Right lobe of liver (tissue), 6 donors: ENCODE measurements at regions not wholly inside any gene's neighbourhood (a gene's known extent, or its start where the extent isn't known, plus 50 kb on each side); places are given as distances from the start of the nearest gene placed in this dataset.

ENCODE experiments used
- ATAC-seq, 4 donors: fragments of 200-7000 bp; cut with Tn5 transposase; one replicate each; pipeline ENCODE4 v1.9.1; 2020; ENCODE audit warnings: mild to moderate bottlenecking in 4 of 4, moderate library complexity in 4 of 4
- DNase-seq, 3 donors: peaks; one replicate each; pipeline ENCODE4 v3.0.0-alpha.2; 2020
- H3K27ac ChIP-seq, 3 donors: fragments of 200-600 bp; one replicate each; pipeline ENCODE4 v1.8.0; 2022
- H3K27me3 ChIP-seq, 2 donors: fragments of 200-600 bp; one replicate each; pipeline ENCODE4 v1.8.0; 2022
- H3K36me3 ChIP-seq, 4 donors: fragments of 200-600 bp; sonication (generic) in 1 of 4; one replicate each; pipeline versions ENCODE4 v1.5.1 to v1.8.0; 2017 to 2022; ENCODE audit warnings: control low read depth in 1 of 4
- H3K4me1 ChIP-seq, 4 donors: fragments of 200-600 bp; sonication (generic) in 1 of 4; one replicate each; pipeline versions ENCODE4 v1.5.1 to v1.8.0; 2017 to 2022; ENCODE audit warnings: control low read depth in 1 of 4
- H3K4me3 ChIP-seq, 3 donors: fragments of 200-600 bp; one replicate each; pipeline ENCODE4 v1.8.0; 2022
- H3K9me3 ChIP-seq, 4 donors: fragments of 200-600 bp; sonication (generic) in 1 of 4; one replicate each; pipeline versions ENCODE4 v1.5.1 to v1.8.0; 2017 to 2022; ENCODE audit warnings: control low read depth in 1 of 4
- CTCF ChIP-seq, 4 donors: fragments of 200-600 bp in 3 of 4; fragments of 450-650 bp in 1 of 4; IDR thresholded peaks; one replicate each; pipeline versions ENCODE4 v1.5.1 to v1.8.0; 2016 to 2022; ENCODE audit warnings: antibody characterized with exemption in 4 of 4, mild to moderate bottlenecking in 2 of 4
- POLR2A ChIP-seq: fragments of 450-650 bp; IDR thresholded peaks from one replicate; pipeline ENCODE4 v1.6.1; 2017; ENCODE audit warnings: antibody characterized with exemption, mild to moderate bottlenecking
- WGBS: methylation state at CpG from one replicate; pipeline ENCODE4 v1.1.6; 2018; ENCODE audit warnings: low coverage, low lambda C conversion rate; ENCODE audit not compliant: insufficient coverage; ENCODE audit errors: missing lambda C conversion rate; 5-methylcytosine and 5-hydroxymethylcytosine counted together
- intact Hi-C, 2 donors: fragments of 100-400 bp; cut with DNase I; formaldehyde crosslinking; loops; one replicate each; pipeline versions ENCODE4 v1.11.2 to v1.14.1; 2022
- donor health status: DM: no; HTN: yes; CAD: no.
- donor health status: DM: no; HTN: no; CAD: no.
- donor health status: DM: no; HTN: no; CAD: no.
- donor health status: DM: no; HTN: yes; CAD: no.
- donor health status: DM: no; HTN: yes; CAD: no.

- DNase-seq (no peak), ATAC-seq (no peak)
Observed at GRCh38 chrX:76026292-76026691, 146.6 kb upstream of the PBDC1 start.

GRCh38 chrX:76026751-76027150 is 146.1 kb upstream of the PBDC1 start:
- Histone ChIP-seq H3K4me1 (no peaks in the 10 kb centered on the region), H3K9me3 (no peaks in the 10 kb centered on the region), H3K27me3 (peaks cover 0 to 3% of the 10 kb centered on the region in 2 donors), H3K36me3 (no peaks in the 10 kb centered on the region), H3K4me3 (no peak overlapping the region), H3K27ac (no peak overlapping the region)
- intact Hi-C loops: no loop called here
- 77% methylated on average over 2 of the region's 3 CpGs for WGBS
- ATAC-seq (no peak), DNase-seq (no peak)
- TF ChIP-seq POLR2A (no peak), CTCF (IDR thresholded peaks at IDR 0.05) (no peak)

More at GRCh38 chrX:76026292-76026691, 146.6 kb upstream of the PBDC1 start:
- 40% methylated on average over 1 of the region's 7 CpGs for WGBS
- Histone ChIP-seq H3K27me3 (peaks cover 0 to 3% of the 10 kb centered on the region in 2 donors), H3K4me1 (no peaks in the 10 kb centered on the region), H3K36me3 (no peaks in the 10 kb centered on the region), H3K9me3 (no peaks in the 10 kb centered on the region), H3K27ac (no peak overlapping the region), H3K4me3 (no peak overlapping the region)
- intact Hi-C loops: no loop called here
- TF ChIP-seq POLR2A: no peak
- no peak for TF ChIP-seq CTCF (IDR thresholded peaks at IDR 0.05)

- Histone ChIP-seq H3K4me1 (no peaks in the 10 kb centered on the region), H3K4me3 (no peak overlapping the region), H3K36me3 (no peaks in the 10 kb centered on the region), H3K27ac (no peak overlapping the region), H3K9me3 (no peaks in the 10 kb centered on the region), H3K27me3 (peaks cover 0 to 3% of the 10 kb centered on the region in 2 donors)
- ATAC-seq (no peak), DNase-seq (no peak)
- intact Hi-C loops: no loop called here
- WGBS: 86% methylated on average over 8 of the region's 27 CpGs
- no peak for TF ChIP-seq POLR2A
- no peak for TF ChIP-seq CTCF (IDR thresholded peaks at IDR 0.05)
Observed at GRCh38 chrX:76029385-76029784, 143.5 kb upstream of the PBDC1 start.

GRCh38 chrX:76064825-76065224 is 108.0 kb upstream of the PBDC1 start:
- peaks cover 0 to 11% of the 10 kb centered on the region in 2 donors for H3K27me3 ChIP-seq
- TF ChIP-seq CTCF (IDR thresholded peaks at IDR 0.05) (no peak), POLR2A (no peak)
- ATAC-seq: no peak
- H3K9me3 ChIP-seq: no peaks in the 10 kb centered on the region
- DNase-seq: no peak
- no peak overlapping the region for H3K4me3 ChIP-seq
- H3K4me1 ChIP-seq: no peaks in the 10 kb centered on the region
- 7% methylated on average over 1 of the region's 1 CpG for WGBS
- no peak overlapping the region for H3K27ac ChIP-seq
- H3K36me3 ChIP-seq: no peaks in the 10 kb centered on the region
- intact Hi-C loops: no loop called here

GRCh38 chrX:76076124-76076523 is 96.7 kb upstream of the PBDC1 start:
- H3K9me3 ChIP-seq: peaks cover 0 to 4% (median 0%) of the 10 kb centered on the region in 4 donors
- H3K36me3 ChIP-seq: no peaks in the 10 kb centered on the region
- H3K4me3 ChIP-seq: no peak overlapping the region
- intact Hi-C loops: no loop called here
- ATAC-seq: no peak
- TF ChIP-seq POLR2A (no peak), CTCF (IDR thresholded peaks at IDR 0.05) (no peak)
- H3K27me3 ChIP-seq: no peaks in the 10 kb centered on the region
- H3K4me1 ChIP-seq: no peaks in the 10 kb centered on the region
- no peak for DNase-seq
- H3K27ac ChIP-seq: no peak overlapping the region
